Testis (tissue), 2 donors: ENCODE measurements at regions not wholly inside any gene's neighbourhood (a gene's known extent, or its start where the extent isn't known, plus 50 kb on each side); places are given as distances from the start of the nearest gene placed in this dataset.

Experiments used
- DNase-seq: peaks from one replicate; pipeline ENCODE4 v3.0.0-alpha.2; 2019
- H3K27ac ChIP-seq, 2 donors: fragments of 200-600 bp; sonication (generic); one replicate each; pipeline ENCODE4 v1.5.1; 2019
- H3K27me3 ChIP-seq: fragments of 200-600 bp; sonication (generic); one replicate; pipeline ENCODE4 v1.5.1; 2019
- H3K36me3 ChIP-seq: fragments of 200-600 bp; sonication (generic); one replicate; pipeline ENCODE4 v1.5.1; 2017; ENCODE audit warnings: low read depth; ENCODE audit errors: missing control alignments
- H3K4me1 ChIP-seq: fragments of 200-600 bp; sonication (generic); one replicate; pipeline ENCODE4 v1.5.1; 2019
- H3K4me3 ChIP-seq, 2 donors: fragments of 200-600 bp; sonication (generic); one replicate each; pipeline ENCODE4 v1.5.1; 2017 to 2019
- H3K9me3 ChIP-seq: fragments of 200-600 bp; sonication (generic); one replicate; pipeline ENCODE4 v1.5.1; 2017
- CTCF ChIP-seq, 3 experiments: fragments of 450-650 bp in 2 of 3; fragments of 200-600 bp in 1 of 3; sonication (generic) in 1 of 3; IDR thresholded peaks; one replicate each; pipeline ENCODE4 v1.5.1; 2016 to 2019; ENCODE audit warnings: antibody characterized with exemption in 3 of 3, mild to moderate bottlenecking in 2 of 3, moderate library complexity in 1 of 3
- POLR2A ChIP-seq: fragments of 450-650 bp; IDR thresholded peaks from one replicate; pipeline ENCODE4 v1.6.1; 2017; ENCODE audit warnings: antibody characterized with exemption, mild to moderate bottlenecking, moderate library complexity
- WGBS, 2 donors: methylation state at CpG; one replicate each; pipeline ENCODE4 v1.1.5; 2018; 5-methylcytosine and 5-hydroxymethylcytosine counted together
- intact Hi-C: fragments of 100-400 bp; cut with DNase I; formaldehyde crosslinking; loops from one replicate; pipeline ENCODE4 v1.15.1; 2023; ENCODE audit warnings: low total_unique reads

- Histone ChIP-seq H3K27ac (no peak overlapping the region), H3K9me3 (no peaks in the 10 kb centered on the region), H3K4me1 (peaks cover 4% of the 10 kb centered on the region), H3K4me3 (no peak overlapping the region), H3K27me3 (no peaks in the 10 kb centered on the region), H3K36me3 (no peaks in the 10 kb centered on the region)
- intact Hi-C loops, result no loop called here
- WGBS, 2 donors, result 50 to 61% methylated on average over 3 of the region's 3 CpGs
- TF ChIP-seq POLR2A (no peak), CTCF (IDR thresholded peaks at IDR 0.05) (no peak)
- no peak for DNase-seq
Measured at GRCh38 chr15:67968966-67969365, 85.1 kb upstream of the PIAS1 start.

GRCh38 chr15:67969892-67970291, 84.2 kb upstream of the PIAS1 start:
- Histone ChIP-seq H3K36me3 (no peaks in the 10 kb centered on the region), H3K27ac (no peak overlapping the region), H3K27me3 (no peaks in the 10 kb centered on the region), H3K9me3 (no peaks in the 10 kb centered on the region), H3K4me1 (peaks cover 4% of the 10 kb centered on the region), H3K4me3 (no peak overlapping the region)
- 71 to 85% methylated on average over 3 of the region's 3 CpGs for WGBS, 2 donors
- TF ChIP-seq CTCF (IDR thresholded peaks at IDR 0.05) (no peak), POLR2A (no peak)
- intact Hi-C loops, result no loop called here
- DNase-seq, result no peak

GRCh38 chr15:67972377-67972776, 81.7 kb upstream of the PIAS1 start:
- H3K9me3 ChIP-seq, result no peaks in the 10 kb centered on the region
- H3K36me3 ChIP-seq, result no peaks in the 10 kb centered on the region
- WGBS, 2 donors, result 50 to 62% methylated on average over 4 of the region's 4 CpGs
- TF ChIP-seq POLR2A (no peak), CTCF (IDR thresholded peaks at IDR 0.05) (no peak)
- peaks cover 4% of the 10 kb centered on the region for H3K4me1 ChIP-seq
- intact Hi-C loops, result no loop called here
- H3K4me3 ChIP-seq, result no peak overlapping the region
- DNase-seq, result no peak
- no peak overlapping the region for H3K27ac ChIP-seq
- H3K27me3 ChIP-seq, result no peaks in the 10 kb centered on the region

- intact Hi-C loops, result no loop called here
- Histone ChIP-seq H3K9me3 (no peaks in the 10 kb centered on the region), H3K27me3 (no peaks in the 10 kb centered on the region), H3K36me3 (no peaks in the 10 kb centered on the region), H3K4me3 (no peak overlapping the region), H3K27ac (no peak overlapping the region), H3K4me1 (no peaks in the 10 kb centered on the region)
- TF ChIP-seq POLR2A, result no peak
- TF ChIP-seq CTCF (IDR thresholded peaks at IDR 0.05), result no peak
- 74 to 96% methylated on average over 4 of the region's 4 CpGs for WGBS, 2 donors
- no peak for DNase-seq
Measured at GRCh38 chr15:67973846-67974245, 80.3 kb upstream of the PIAS1 start.

GRCh38 chr15:67976506-67977073, 77.5 kb upstream of the PIAS1 start:
- no peak for TF ChIP-seq POLR2A
- TF ChIP-seq CTCF (IDR thresholded peaks at IDR 0.05), result no peak
- 97% methylated on average over 3 of the region's 3 CpGs for WGBS, 2 donors
- Histone ChIP-seq H3K27ac (no peak overlapping the region), H3K4me3 (no peak overlapping the region), H3K4me1 (no peaks in the 10 kb centered on the region), H3K36me3 (no peaks in the 10 kb centered on the region), H3K9me3 (no peaks in the 10 kb centered on the region), H3K27me3 (no peaks in the 10 kb centered on the region)
- intact Hi-C loops, result no loop called here
- DNase-seq, result no peak
